Mesenchymal stem cell (in vitro differentiated cells and primary cell): ENCODE measurements at regions not wholly inside any gene's neighbourhood (a gene's known extent, or its start where the extent isn't known, plus 50 kb on each side); places are given as distances from the start of the nearest gene placed in this dataset.
A peak's percentile ranks its signal among the peaks of the same experiment; 100 is the strongest.
"Not testable (repeated sequence)": the region's sequence is repeated elsewhere in the genome, so short reads cannot be mapped to it uniquely, and the experiment has no call there.

Experiments
- DNase-seq: peaks from one replicate; pipeline ENCODE4 v3.0.0-alpha.2; 2013
- H2AFZ ChIP-seq: one replicate; pipeline ENCODE4 v1.6.1; 2013; ENCODE audit warnings: low read depth, mild to moderate bottlenecking, control low read depth, inconsistent platforms, low read length, moderate library complexity
- H2AK5ac ChIP-seq: 2 replicates; pipeline ENCODE4 v1.6.1; 2013; ENCODE audit warnings: low read length, moderate library complexity, mild to moderate bottlenecking, inconsistent platforms; ENCODE audit not compliant: severe bottlenecking
- H2BK120ac ChIP-seq: one replicate; pipeline ENCODE4 v1.6.1; 2013; ENCODE audit warnings: low read depth, mild to moderate bottlenecking, inconsistent platforms, low read length, moderate library complexity
- H2BK12ac ChIP-seq, 2 experiments: one replicate each; pipeline ENCODE4 v1.6.1; 2013; ENCODE audit warnings: inconsistent platforms in 2 of 2, low read length in 2 of 2, mild to moderate bottlenecking in 2 of 2, moderate library complexity in 2 of 2, control low read depth in 1 of 2
- H2BK15ac ChIP-seq: one replicate; pipeline ENCODE4 v1.6.1; 2013; ENCODE audit warnings: mild to moderate bottlenecking, low read depth, inconsistent platforms; ENCODE audit not compliant: poor library complexity, severe bottlenecking
- H2BK5ac ChIP-seq: 2 replicates; pipeline ENCODE4 v1.6.1; 2013; ENCODE audit warnings: low read depth, mild to moderate bottlenecking, low read length, control low read depth, inconsistent platforms; ENCODE audit not compliant: poor library complexity, severe bottlenecking
- H3K14ac ChIP-seq, 2 experiments: one replicate each; pipeline ENCODE4 v1.6.1; 2013; ENCODE audit warnings: inconsistent platforms in 2 of 2, low read length in 2 of 2, control low read depth in 1 of 2, mild to moderate bottlenecking in 1 of 2, moderate library complexity in 1 of 2
- H3K18ac ChIP-seq, 2 experiments: one replicate each; pipeline ENCODE4 v1.6.1; 2013; ENCODE audit warnings: inconsistent platforms in 2 of 2, low read length in 2 of 2, control low read depth in 1 of 2, low read depth in 1 of 2, mild to moderate bottlenecking in 1 of 2
- H3K23ac ChIP-seq, 2 experiments: one replicate each; pipeline ENCODE4 v1.6.1; 2013; ENCODE audit warnings: inconsistent platforms in 2 of 2, low read length in 2 of 2, mild to moderate bottlenecking in 2 of 2, moderate library complexity in 2 of 2, control low read depth in 1 of 2
- H3K27ac ChIP-seq: 2 replicates; pipeline ENCODE4 v1.5.1; 2013; ENCODE audit warnings: mild to moderate bottlenecking, moderate library complexity, low read length, control low read depth, inconsistent platforms; ENCODE audit not compliant: poor library complexity, severe bottlenecking
- H3K27me3 ChIP-seq, 2 experiments: 2 replicates each; pipeline versions ENCODE4 v1.6.1 to v1.7.0; 2013; ENCODE audit warnings: low read length in 2 of 2, mild to moderate bottlenecking in 2 of 2, moderate library complexity in 2 of 2, control low read depth in 1 of 2, inconsistent platforms in 1 of 2; ENCODE audit not compliant: control insufficient read depth in 1 of 2, insufficient read depth in 1 of 2
- H3K36me3 ChIP-seq, 2 experiments: 2 replicates each; pipeline versions ENCODE4 v1.6.1 to v1.7.0; 2013; ENCODE audit warnings: low read length in 2 of 2, control low read depth in 1 of 2, inconsistent platforms in 1 of 2, low read depth in 1 of 2, mild to moderate bottlenecking in 1 of 2; ENCODE audit not compliant: insufficient read depth in 2 of 2, control insufficient read depth in 1 of 2
- H3K4ac ChIP-seq, 2 experiments: one replicate each; pipeline ENCODE4 v1.6.1; 2013; ENCODE audit warnings: inconsistent platforms in 2 of 2, low read length in 2 of 2, mild to moderate bottlenecking in 2 of 2, moderate library complexity in 2 of 2, control low read depth in 1 of 2, low read depth in 1 of 2
- H3K4me1 ChIP-seq: 2 replicates; pipeline ENCODE4 v1.6.1; 2013; ENCODE audit warnings: low read depth, low read length, control low read depth; ENCODE audit not compliant: control insufficient read depth, insufficient read depth
- H3K4me2 ChIP-seq: 2 replicates; pipeline ENCODE4 v1.6.1; 2013; ENCODE audit warnings: low read length, mild to moderate bottlenecking, inconsistent platforms; ENCODE audit not compliant: poor library complexity, severe bottlenecking
- H3K4me3 ChIP-seq, 2 experiments: 2 replicates each; pipeline versions ENCODE4 v1.5.1 to v1.7.0; 2013; ENCODE audit warnings: low read length in 2 of 2, mild to moderate bottlenecking in 2 of 2, control low read depth in 1 of 2, low read depth in 1 of 2; ENCODE audit not compliant: insufficient read depth in 1 of 2
- H3K79me1 ChIP-seq: replicated peaks from 2 replicates; pipeline ENCODE4 v1.6.1; 2013; ENCODE audit warnings: mild to moderate bottlenecking, control low read depth, low read length, inconsistent platforms; ENCODE audit not compliant: poor library complexity, severe bottlenecking
- H3K9ac ChIP-seq: 2 replicates; pipeline ENCODE4 v1.7.0; 2013; ENCODE audit warnings: mild to moderate bottlenecking, low read length, moderate library complexity
- H3K9me3 ChIP-seq: 2 replicates; pipeline ENCODE4 v1.7.0; 2013; ENCODE audit warnings: mild to moderate bottlenecking, low read length; ENCODE audit not compliant: control insufficient read depth
- H4K8ac ChIP-seq: one replicate; pipeline ENCODE4 v1.6.1; 2013; ENCODE audit warnings: inconsistent platforms, mild to moderate bottlenecking, low read length, moderate library complexity
- H4K91ac ChIP-seq: one replicate; pipeline ENCODE4 v1.6.1; 2013; ENCODE audit warnings: mild to moderate bottlenecking, low read length, inconsistent platforms
- WGBS: methylation state at CpG from one replicate; pipeline ENCODE4 v1.1.7; 2013; ENCODE audit warnings: mixed read lengths; 5-methylcytosine and 5-hydroxymethylcytosine counted together

GRCh38 chr1:187073634-187074245 lies 245.0 kb downstream of the PLA2G4A start:
- not testable (repeated sequence) for H3K27ac ChIP-seq, H3K79me1 ChIP-seq, H3K9ac ChIP-seq, H3K14ac ChIP-seq, H2AK5ac ChIP-seq, H2BK15ac ChIP-seq, H3K23ac ChIP-seq, H3K4me3 ChIP-seq, H3K4ac ChIP-seq, H3K18ac ChIP-seq, H3K4me1 ChIP-seq, H3K4me2 ChIP-seq, H3K9me3 ChIP-seq, H2BK12ac ChIP-seq, H4K8ac ChIP-seq, H4K91ac ChIP-seq, H2BK120ac ChIP-seq, H2BK5ac ChIP-seq, H2AFZ ChIP-seq, DNase-seq, H3K27me3 ChIP-seq, H3K36me3 ChIP-seq
- WGBS, result 95% methylated on average over 35 of the region's 35 CpGs

GRCh38 chr1:187074445-187075048 lies 245.8 kb downstream of the PLA2G4A start:
- WGBS, result 91% methylated on average over 10 of the region's 10 CpGs
- no peak overlapping the region for H2BK5ac ChIP-seq
- no peaks in the 10 kb centered on the region for H3K27me3 ChIP-seq

GRCh38 chr1:187076922-187077321 lies 248.2 kb downstream of the PLA2G4A start:
- Histone ChIP-seq H3K4me1 (no peaks in the 10 kb centered on the region), H2BK12ac (no peak overlapping the region), H3K23ac (no peak overlapping the region), H3K79me1 (no peaks in the 10 kb centered on the region), H3K4me3 (no peak overlapping the region), H2AK5ac (no peak overlapping the region), H2BK15ac (no peak overlapping the region), H3K4ac (no peak overlapping the region), H3K27me3 (no peaks in the 10 kb centered on the region), H4K91ac (no peak overlapping the region), H3K36me3 (no peaks in the 10 kb centered on the region), H3K14ac (no peak overlapping the region), H2BK5ac (no peak overlapping the region), H3K4me2 (no peak overlapping the region), H2BK120ac (no peak overlapping the region), H3K18ac (no peak overlapping the region), H4K8ac (no peak overlapping the region), H3K27ac (no peak overlapping the region), H3K9me3 (peaks cover 2% of the 10 kb centered on the region), H3K9ac (no peak overlapping the region), H2AFZ (no peak overlapping the region)
- WGBS, result no CpG with 5 or more reads among the region's 2 CpGs
- DNase-seq, result no peak

More at GRCh38 chr1:187074445-187075048, 245.8 kb downstream of the PLA2G4A start:
- no peaks in the 10 kb centered on the region for H3K79me1 ChIP-seq
- no peak overlapping the region for H2BK12ac ChIP-seq
- H4K91ac ChIP-seq, result no peak overlapping the region
- H3K9ac ChIP-seq, result no peak overlapping the region
- H2AK5ac ChIP-seq, result no peak overlapping the region
- H3K27ac ChIP-seq, result no peak overlapping the region
- no peak for DNase-seq
- no peaks in the 10 kb centered on the region for H3K4me1 ChIP-seq
- no peak overlapping the region for H3K18ac ChIP-seq
- H2BK15ac ChIP-seq, result no peak overlapping the region
- H2BK120ac ChIP-seq, result no peak overlapping the region
- H3K9me3 ChIP-seq, result peaks cover 2% of the 10 kb centered on the region
- no peak overlapping the region for H3K4ac ChIP-seq
- H4K8ac ChIP-seq, result no peak overlapping the region
- H3K23ac ChIP-seq, result no peak overlapping the region
- H3K36me3 ChIP-seq, result no peaks in the 10 kb centered on the region
- H2AFZ ChIP-seq, result no peak overlapping the region
- no peak overlapping the region for H3K4me3 ChIP-seq
- no peak overlapping the region for H3K4me2 ChIP-seq
- H3K14ac ChIP-seq, result no peak overlapping the region

- Histone ChIP-seq H3K4me1 (no peaks in the 10 kb centered on the region), H3K36me3 (no peaks in the 10 kb centered on the region), H3K14ac (peak overlapping the region in 1 of 2 experiments; percentile 82), H3K27me3 (no peaks in the 10 kb centered on the region), H2BK15ac (no peak overlapping the region), H3K9me3 (peaks cover 2% of the 10 kb centered on the region), H2AFZ (no peak overlapping the region), H3K4ac (no peak overlapping the region), H2BK5ac (no peak overlapping the region), H4K91ac (no peak overlapping the region), H3K4me2 (no peak overlapping the region), H3K27ac (no peak overlapping the region), H3K4me3 (no peak overlapping the region), H4K8ac (no peak overlapping the region), H3K79me1 (no peaks in the 10 kb centered on the region), H3K9ac (no peak overlapping the region), H3K23ac (no peak overlapping the region), H3K18ac (no peak overlapping the region), H2AK5ac (no peak overlapping the region), H2BK12ac (no peak overlapping the region), H2BK120ac (no peak overlapping the region)
- DNase-seq, result no peak
- WGBS, result 77% methylated on average over 3 of the region's 3 CpGs
Observed at GRCh38 chr1:187078321-187078720, 249.6 kb downstream of the PLA2G4A start.
